ENCODE measurements at regions not wholly inside any gene's neighbourhood (a gene's known extent, or its start where the extent isn't known, plus 50 kb on each side); places are given as distances from the start of the nearest gene placed in this dataset.

- Histone ChIP-seq H3K4me3 (no peak overlapping the region), H3K4me1 (no peaks in the 10 kb centered on the region), H3K36me3 (no peaks in the 10 kb centered on the region), H3K9me3 (replicated peaks) (no peaks in the 10 kb centered on the region), H3K27me3 (ENCODE audit: low read depth) (peaks cover 66% of the 10 kb centered on the region), H3K27ac (replicated peaks) (no peak overlapping the region)
- DNase-seq, result no peak
- intact Hi-C loops (cut with micrococcal nuclease), result no loop called here
- TF ChIP-seq, protein P1, sequence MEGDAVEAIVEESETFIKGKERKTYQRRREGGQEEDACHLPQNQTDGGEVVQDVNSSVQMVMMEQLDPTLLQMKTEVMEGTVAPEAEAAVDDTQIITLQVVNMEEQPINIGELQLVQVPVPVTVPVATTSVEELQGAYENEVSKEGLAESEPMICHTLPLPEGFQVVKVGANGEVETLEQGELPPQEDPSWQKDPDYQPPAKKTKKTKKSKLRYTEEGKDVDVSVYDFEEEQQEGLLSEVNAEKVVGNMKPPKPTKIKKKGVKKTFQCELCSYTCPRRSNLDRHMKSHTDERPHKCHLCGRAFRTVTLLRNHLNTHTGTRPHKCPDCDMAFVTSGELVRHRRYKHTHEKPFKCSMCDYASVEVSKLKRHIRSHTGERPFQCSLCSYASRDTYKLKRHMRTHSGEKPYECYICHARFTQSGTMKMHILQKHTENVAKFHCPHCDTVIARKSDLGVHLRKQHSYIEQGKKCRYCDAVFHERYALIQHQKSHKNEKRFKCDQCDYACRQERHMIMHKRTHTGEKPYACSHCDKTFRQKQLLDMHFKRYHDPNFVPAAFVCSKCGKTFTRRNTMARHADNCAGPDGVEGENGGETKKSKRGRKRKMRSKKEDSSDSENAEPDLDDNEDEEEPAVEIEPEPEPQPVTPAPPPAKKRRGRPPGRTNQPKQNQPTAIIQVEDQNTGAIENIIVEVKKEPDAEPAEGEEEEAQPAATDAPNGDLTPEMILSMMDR (IDR thresholded peaks at IDR 0.05; ENCODE audit: borderline replicate concordance), result no peak
Observed at GRCh38 chr19:30281906-30282305, 90.3 kb upstream of the ZNF536 start.

DNA sequence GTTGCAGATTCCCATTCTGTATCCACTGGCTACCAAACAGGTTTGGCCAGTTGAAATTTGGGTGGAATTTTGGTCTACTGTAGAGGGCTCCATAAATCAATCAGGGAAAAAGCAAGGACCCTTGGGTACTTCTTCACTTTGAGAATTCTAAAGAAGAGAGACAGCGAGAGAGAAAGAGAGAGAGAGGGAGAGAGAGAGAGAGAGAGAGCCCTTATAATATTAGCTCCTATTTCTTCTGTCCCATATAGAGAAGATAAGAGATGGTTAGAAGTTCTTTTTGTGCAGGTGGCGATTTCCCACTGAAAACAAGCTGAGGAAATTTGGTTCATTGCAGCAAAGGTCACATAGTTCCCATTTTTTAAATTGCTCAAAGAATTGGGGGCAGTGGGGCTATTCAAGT lies 88.6 kb upstream of the ZNF536 start:
- no peaks in the 10 kb centered on the region for H3K9me3 ChIP-seq (replicated peaks)
- H3K27me3 ChIP-seq (ENCODE audit: low read depth), result peaks cover 54% of the 10 kb centered on the region
- H3K27ac ChIP-seq (replicated peaks), result no peak overlapping the region
- H3K4me1 ChIP-seq, result no peaks in the 10 kb centered on the region
- TF ChIP-seq, protein P1 (IDR thresholded peaks at IDR 0.05; ENCODE audit: borderline replicate concordance), result no peak
- intact Hi-C loops (cut with micrococcal nuclease), result no loop called here
- no peaks in the 10 kb centered on the region for H3K36me3 ChIP-seq
- no peak for DNase-seq
- no peak overlapping the region for H3K4me3 ChIP-seq

DNA sequence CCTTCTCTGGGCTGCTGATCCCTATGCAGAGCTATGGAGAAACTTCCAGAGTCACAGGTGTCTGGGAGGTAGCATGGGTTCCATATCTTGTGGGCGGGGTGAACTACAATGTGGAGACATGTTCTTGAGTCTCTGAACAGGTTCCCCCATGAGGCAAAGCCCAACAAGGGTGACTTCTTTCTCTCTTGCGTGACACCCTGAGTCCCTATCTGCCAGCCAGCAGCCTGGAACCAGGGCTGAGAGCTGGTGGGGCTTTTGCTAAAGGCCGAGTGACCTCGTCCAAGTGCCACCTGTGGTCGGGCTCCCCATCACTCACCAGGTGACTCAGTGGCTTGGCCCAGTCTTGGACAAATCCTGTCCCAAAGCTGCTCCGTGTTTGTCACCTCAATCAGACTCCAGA lies 88.0 kb upstream of the ZNF536 start:
- intact Hi-C loops (cut with micrococcal nuclease), result no loop called here
- no peak overlapping the region for H3K27ac ChIP-seq (replicated peaks)
- H3K4me1 ChIP-seq, result no peaks in the 10 kb centered on the region
- H3K27me3 ChIP-seq (ENCODE audit: low read depth), result peaks cover 47% of the 10 kb centered on the region
- TF ChIP-seq, protein P1 (IDR thresholded peaks at IDR 0.05; ENCODE audit: borderline replicate concordance), result no peak
- no peak overlapping the region for H3K4me3 ChIP-seq
- H3K36me3 ChIP-seq, result no peaks in the 10 kb centered on the region
- DNase-seq, result no peak
- H3K9me3 ChIP-seq (replicated peaks), result no peaks in the 10 kb centered on the region

- TF ChIP-seq, protein P1 (IDR thresholded peaks at IDR 0.05; ENCODE audit: borderline replicate concordance), result no peak
- Histone ChIP-seq H3K27me3 (ENCODE audit: low read depth) (peaks cover 41% of the 10 kb centered on the region), H3K4me1 (no peaks in the 10 kb centered on the region), H3K9me3 (replicated peaks) (no peaks in the 10 kb centered on the region), H3K27ac (replicated peaks) (no peak overlapping the region), H3K36me3 (no peaks in the 10 kb centered on the region), H3K4me3 (no peak overlapping the region)
- intact Hi-C loops (cut with micrococcal nuclease), result no loop called here
- no peak for DNase-seq
Observed at GRCh38 chr19:30284885-30285284, 87.3 kb upstream of the ZNF536 start.

GRCh38 chr19:30286378-30286777 lies 85.8 kb upstream of the ZNF536 start:
- TF ChIP-seq, protein P1 (IDR thresholded peaks at IDR 0.05; ENCODE audit: borderline replicate concordance), result no peak
- Histone ChIP-seq H3K4me3 (no peak overlapping the region), H3K4me1 (no peaks in the 10 kb centered on the region), H3K36me3 (no peaks in the 10 kb centered on the region), H3K27ac (replicated peaks) (no peak overlapping the region), H3K27me3 (ENCODE audit: low read depth) (peaks cover 26% of the 10 kb centered on the region), H3K9me3 (replicated peaks) (peaks cover 4% of the 10 kb centered on the region)
- DNase-seq, result no peak
- intact Hi-C loops (cut with micrococcal nuclease), result no loop called here

DNA sequence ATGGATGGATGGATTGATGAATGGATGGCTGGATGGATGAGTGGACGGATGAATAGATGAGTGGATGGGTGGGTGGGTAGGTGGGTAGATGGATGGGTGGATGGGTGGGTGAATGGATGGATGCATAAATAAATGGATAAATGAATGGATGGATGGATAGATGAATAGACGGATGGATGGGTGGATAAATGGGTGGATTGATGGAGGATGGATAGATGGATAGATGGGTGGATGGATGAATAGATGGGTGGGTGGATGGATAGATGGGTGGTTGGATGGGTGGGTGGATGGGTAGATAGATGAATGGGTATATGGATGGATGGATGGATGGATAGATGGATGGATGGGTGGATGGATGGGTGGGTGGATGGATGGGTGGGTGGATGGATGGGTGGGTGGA lies 84.9 kb upstream of the ZNF536 start:
- DNase-seq, result no peak
- no peak overlapping the region for H3K4me3 ChIP-seq
- H3K4me1 ChIP-seq, result no peaks in the 10 kb centered on the region
- no peaks in the 10 kb centered on the region for H3K36me3 ChIP-seq
- intact Hi-C loops (cut with micrococcal nuclease), result no loop called here
- TF ChIP-seq, protein P1 (IDR thresholded peaks at IDR 0.05; ENCODE audit: borderline replicate concordance), result no peak
- H3K27me3 ChIP-seq (ENCODE audit: low read depth), result peaks cover 18% of the 10 kb centered on the region
- H3K9me3 ChIP-seq (replicated peaks), result peaks cover 4% of the 10 kb centered on the region
- no peak overlapping the region for H3K27ac ChIP-seq (replicated peaks)

All from left ventricle myocardium inferior (tissue), 1 donor.